Natural killer cell (primary cell): ENCODE measurements at regions not wholly inside any gene's neighbourhood (a gene's known extent, or its start where the extent isn't known, plus 50 kb on each side); places are given as distances from the start of the nearest gene placed in this dataset.
A peak's percentile ranks its signal among the peaks of the same experiment; 100 is the strongest.

Experiments used
- ATAC-seq, 3 donors: fragments of 150-1000 bp in 2 of 3; fragments of 200-7000 bp in 1 of 3; cut with Tn5 transposase; 1 replicate in 1 of 3; 2 replicates in 2 of 3; pipeline ENCODE4 v1.10.0; 2021; ENCODE audit warnings: mild to moderate bottlenecking in 2 of 3, moderate library complexity in 2 of 3
- DNase-seq, 2 donors: peaks; one replicate each; pipeline versions ENCODE4 v3.0.0 to v3.0.0-alpha.2; 2013 to 2021; ENCODE audit warnings: mixed read lengths in 1 of 2
- H3K27ac ChIP-seq: one replicate; pipeline ENCODE4 v1.5.1; 2013; ENCODE audit warnings: mild to moderate bottlenecking, low read length
- H3K27me3 ChIP-seq: one replicate; pipeline ENCODE4 v1.6.1; 2013; ENCODE audit warnings: low read length; ENCODE audit not compliant: control insufficient read depth, insufficient read depth
- H3K36me3 ChIP-seq: one replicate; pipeline ENCODE4 v1.6.1; 2013; ENCODE audit warnings: low read length; ENCODE audit not compliant: control insufficient read depth, insufficient read depth
- H3K4me1 ChIP-seq: one replicate; pipeline ENCODE4 v1.6.1; 2013; ENCODE audit warnings: low read length; ENCODE audit not compliant: control insufficient read depth, insufficient read depth
- H3K4me3 ChIP-seq: one replicate; pipeline ENCODE4 v1.5.1; 2013; ENCODE audit warnings: low read length
- H3K9me3 ChIP-seq: one replicate; pipeline ENCODE4 v1.6.1; 2013; ENCODE audit warnings: low read length; ENCODE audit not compliant: control insufficient read depth, insufficient read depth
- H3K27ac Mint-ChIP-seq, 2 donors: one replicate each; pipeline ENCODE4 v1.8.0; 2022; ENCODE audit warnings: mild to moderate bottlenecking in 2 of 2, mixed read lengths in 2 of 2, moderate library complexity in 1 of 2
- H3K27me3 Mint-ChIP-seq, 2 donors: one replicate each; pipeline ENCODE4 v1.8.0; 2022; ENCODE audit warnings: low read depth in 2 of 2, mixed read lengths in 2 of 2
- H3K36me3 Mint-ChIP-seq: one replicate; pipeline ENCODE4 v1.8.0; 2022; ENCODE audit warnings: mixed read lengths
- H3K4me1 Mint-ChIP-seq, 2 donors: one replicate each; pipeline ENCODE4 v1.8.0; 2022; ENCODE audit warnings: mixed read lengths in 2 of 2
- H3K4me3 Mint-ChIP-seq: one replicate; pipeline ENCODE4 v1.8.0; 2022; ENCODE audit warnings: mild to moderate bottlenecking, moderate library complexity, mixed read lengths
- H3K9me3 Mint-ChIP-seq, 2 donors: one replicate each; pipeline ENCODE4 v1.8.0; 2022; ENCODE audit warnings: mixed read lengths in 2 of 2
- WGBS: methylation state at CpG from one replicate; pipeline ENCODE4 v1.1.7; 2013; ENCODE audit warnings: missing lambda C conversion rate; ENCODE audit not compliant: insufficient coverage; 5-methylcytosine and 5-hydroxymethylcytosine counted together
- intact Hi-C: fragments of 100-400 bp; cut with micrococcal nuclease; formaldehyde crosslinking; loops from one replicate; pipeline ENCODE4 v1.14.2; 2022
- TF ChIP-seq, protein P1 (sequence below): fragments of 200-600 bp; IDR thresholded peaks from one replicate; pipeline ENCODE4 v1.8.0; 2022; ENCODE audit warnings: antibody characterized with exemption

DNA sequence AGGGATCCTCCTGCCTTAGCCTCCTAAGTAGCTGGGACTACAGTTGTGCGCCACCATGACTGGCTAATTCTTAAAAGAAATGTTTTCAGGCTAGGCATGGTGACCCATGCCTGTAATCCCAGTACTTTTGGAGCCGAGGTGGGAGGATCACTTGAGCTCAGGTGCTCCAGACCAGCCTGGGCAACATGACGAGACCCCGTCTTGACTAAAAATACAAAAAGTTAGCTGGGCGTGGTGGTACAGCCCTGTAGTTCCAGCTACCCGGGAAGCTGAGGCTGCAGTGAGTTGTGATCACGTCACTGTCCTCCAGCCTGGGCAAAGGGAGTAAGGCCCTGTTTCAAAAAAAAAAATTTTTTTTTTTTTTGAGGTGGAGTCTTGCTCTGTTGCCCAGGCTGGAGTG, 173.1 kb downstream of the SEC14L1 start:
- Histone ChIP-seq H3K36me3 (no peaks in the 10 kb centered on the region), H3K27me3 (no peaks in the 10 kb centered on the region), H3K4me3 (no peak overlapping the region), H3K9me3 (no peaks in the 10 kb centered on the region), H3K4me1 (peaks cover 29% of the 10 kb centered on the region), H3K27ac (no peak overlapping the region)
- intact Hi-C loops: no loop called here
- TF ChIP-seq, protein P1, sequence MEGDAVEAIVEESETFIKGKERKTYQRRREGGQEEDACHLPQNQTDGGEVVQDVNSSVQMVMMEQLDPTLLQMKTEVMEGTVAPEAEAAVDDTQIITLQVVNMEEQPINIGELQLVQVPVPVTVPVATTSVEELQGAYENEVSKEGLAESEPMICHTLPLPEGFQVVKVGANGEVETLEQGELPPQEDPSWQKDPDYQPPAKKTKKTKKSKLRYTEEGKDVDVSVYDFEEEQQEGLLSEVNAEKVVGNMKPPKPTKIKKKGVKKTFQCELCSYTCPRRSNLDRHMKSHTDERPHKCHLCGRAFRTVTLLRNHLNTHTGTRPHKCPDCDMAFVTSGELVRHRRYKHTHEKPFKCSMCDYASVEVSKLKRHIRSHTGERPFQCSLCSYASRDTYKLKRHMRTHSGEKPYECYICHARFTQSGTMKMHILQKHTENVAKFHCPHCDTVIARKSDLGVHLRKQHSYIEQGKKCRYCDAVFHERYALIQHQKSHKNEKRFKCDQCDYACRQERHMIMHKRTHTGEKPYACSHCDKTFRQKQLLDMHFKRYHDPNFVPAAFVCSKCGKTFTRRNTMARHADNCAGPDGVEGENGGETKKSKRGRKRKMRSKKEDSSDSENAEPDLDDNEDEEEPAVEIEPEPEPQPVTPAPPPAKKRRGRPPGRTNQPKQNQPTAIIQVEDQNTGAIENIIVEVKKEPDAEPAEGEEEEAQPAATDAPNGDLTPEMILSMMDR: no peak
- WGBS: 93% methylated on average over 7 of the region's 7 CpGs
- H3K36me3 Mint-ChIP-seq: no peaks in the 10 kb centered on the region
- H3K4me1 Mint-ChIP-seq: peaks cover 7 to 23% of the 10 kb centered on the region in 2 donors
- no peaks in the 10 kb centered on the region for H3K27me3 Mint-ChIP-seq
- no peak overlapping the region for H3K4me3 Mint-ChIP-seq
- no peaks in the 10 kb centered on the region for H3K9me3 Mint-ChIP-seq
- H3K27ac Mint-ChIP-seq: no peak overlapping the region
- no peak for DNase-seq
- ATAC-seq: no peak

DNA sequence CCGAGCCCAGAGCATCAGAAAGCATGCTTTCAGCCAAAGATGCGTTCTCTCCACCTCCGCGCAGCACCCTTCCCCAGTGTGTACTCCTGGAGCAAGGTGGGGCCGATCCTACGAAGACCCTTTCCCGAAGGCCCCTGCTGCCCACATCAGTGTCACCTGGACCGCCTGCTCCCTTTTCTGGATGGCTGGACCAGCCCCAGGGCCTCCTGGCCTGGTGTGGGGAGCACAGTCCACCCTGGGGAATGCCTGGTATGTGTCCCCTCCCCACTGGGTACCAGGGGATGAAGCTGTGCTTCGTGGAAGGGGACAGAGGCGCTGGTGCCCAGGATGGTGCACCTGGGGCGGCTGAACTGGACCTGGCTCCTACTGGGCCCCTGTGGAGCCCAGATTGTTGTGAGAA, 173.8 kb downstream of the SEC14L1 start:
- Histone ChIP-seq H3K4me3 (no peak overlapping the region), H3K27ac (no peak overlapping the region), H3K36me3 (no peaks in the 10 kb centered on the region), H3K4me1 (peaks cover 34% of the 10 kb centered on the region), H3K27me3 (no peaks in the 10 kb centered on the region), H3K9me3 (no peaks in the 10 kb centered on the region)
- WGBS: 92% methylated on average over 11 of the region's 11 CpGs
- DNase-seq (no peak), ATAC-seq (no peak)
- intact Hi-C loops: no loop called here
- TF ChIP-seq, protein P1: no peak
- no peak overlapping the region for H3K4me3 Mint-ChIP-seq
- H3K27me3 Mint-ChIP-seq: no peaks in the 10 kb centered on the region
- H3K9me3 Mint-ChIP-seq: no peaks in the 10 kb centered on the region
- H3K4me1 Mint-ChIP-seq: peaks cover 11 to 24% of the 10 kb centered on the region in 2 donors
- no peaks in the 10 kb centered on the region for H3K36me3 Mint-ChIP-seq
- H3K27ac Mint-ChIP-seq: no peak overlapping the region

DNA sequence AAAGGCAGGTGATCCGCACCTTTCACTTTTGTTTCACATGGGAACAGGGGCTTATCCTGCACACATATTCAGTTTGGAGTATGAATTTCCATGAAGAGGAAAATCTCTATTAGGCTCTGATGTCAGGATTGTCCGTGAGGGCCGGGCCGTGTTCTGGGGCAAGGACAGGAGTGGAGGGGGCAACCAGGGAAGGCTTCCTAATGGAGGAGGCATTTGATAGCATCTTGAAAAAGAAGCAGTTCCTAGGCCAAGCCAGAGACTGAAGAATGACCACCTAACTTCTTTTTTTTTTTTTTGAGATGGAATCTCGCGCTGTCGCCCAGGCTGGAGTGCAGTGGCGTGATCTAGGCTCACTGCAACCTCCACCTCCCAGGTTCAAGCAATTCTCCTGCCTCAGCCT, 174.2 kb downstream of the SEC14L1 start:
- TF ChIP-seq, protein P1: no peak
- H3K4me3 Mint-ChIP-seq: no peak overlapping the region

DNA sequence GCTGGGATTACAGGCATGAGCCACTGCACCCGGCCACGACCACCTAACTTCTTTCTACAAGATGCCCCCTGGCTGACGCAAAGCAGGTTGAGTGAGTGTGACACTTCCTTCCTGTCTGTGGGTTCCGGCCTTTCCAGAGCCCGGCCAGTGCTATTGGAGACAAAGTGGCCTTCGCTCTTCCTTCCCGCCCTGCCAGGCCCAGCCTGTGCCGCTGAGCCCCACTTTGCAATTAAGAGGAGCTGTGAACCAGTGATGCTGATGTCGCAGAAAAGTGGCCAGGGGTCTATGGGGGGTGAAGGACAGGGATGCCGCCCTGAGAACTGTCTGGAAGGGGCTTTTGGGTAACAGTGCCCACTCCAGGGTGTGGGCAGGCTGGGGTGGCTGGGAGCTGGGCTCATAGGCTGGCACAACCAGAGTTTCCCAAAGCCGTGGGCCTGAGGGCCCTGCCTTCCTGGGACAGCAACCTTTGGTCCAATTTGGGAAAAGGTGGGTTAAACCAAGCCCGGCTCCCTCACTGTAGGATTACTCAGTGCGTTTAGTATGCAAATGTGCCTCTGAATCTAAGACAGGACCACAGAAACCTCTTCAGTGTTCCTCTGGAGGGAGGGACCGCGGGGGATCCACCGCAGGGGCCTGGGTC, 174.9 kb downstream of the SEC14L1 start:
- Histone ChIP-seq H3K27me3 (no peaks in the 10 kb centered on the region), H3K9me3 (no peaks in the 10 kb centered on the region), H3K4me1 (peaks cover 44% of the 10 kb centered on the region), H3K27ac (no peak overlapping the region), H3K4me3 (no peak overlapping the region), H3K36me3 (no peaks in the 10 kb centered on the region)
- WGBS: 56% methylated on average over 16 of the region's 16 CpGs
- Mint-ChIP-seq H3K27me3 (no peaks in the 10 kb centered on the region), H3K9me3 (no peaks in the 10 kb centered on the region), H3K4me3 (no peak overlapping the region), H3K27ac (no peak overlapping the region), H3K36me3 (no peaks in the 10 kb centered on the region), H3K4me1 (peaks cover 12 to 27% of the 10 kb centered on the region in 2 donors)
- ATAC-seq: peak in 1 of 3 donors; percentile 44
- no peak for DNase-seq
- intact Hi-C loops: no loop called here
- TF ChIP-seq, protein P1: no peak

More for the DNA sequence above, 174.2 kb downstream of the SEC14L1 start:
- H3K36me3 Mint-ChIP-seq: no peaks in the 10 kb centered on the region
- Histone ChIP-seq H3K27ac (no peak overlapping the region), H3K4me1 (peaks cover 38% of the 10 kb centered on the region), H3K9me3 (no peaks in the 10 kb centered on the region), H3K36me3 (no peaks in the 10 kb centered on the region), H3K4me3 (no peak overlapping the region), H3K27me3 (no peaks in the 10 kb centered on the region)
- H3K27me3 Mint-ChIP-seq: no peaks in the 10 kb centered on the region
- ATAC-seq (no peak), DNase-seq (no peak)
- peaks cover 12 to 27% of the 10 kb centered on the region in 2 donors for H3K4me1 Mint-ChIP-seq
- H3K9me3 Mint-ChIP-seq: no peaks in the 10 kb centered on the region
- intact Hi-C loops: no loop called here
- over 99% methylated on average over 8 of the region's 8 CpGs for WGBS
- no peak overlapping the region for H3K27ac Mint-ChIP-seq
